CD8-positive, alpha-beta memory T cell (primary cell): ENCODE measurements at regions not wholly inside any gene's neighbourhood (a gene's known extent, or its start where the extent isn't known, plus 50 kb on each side); places are given as distances from the start of the nearest gene placed in this dataset.

Experiments
- CTCF ChIA-PET: fragments of 350-600 bp; sonication (Branson Sonifier 250); formaldehyde crosslinking; loops from one replicate; lab custom pipeline; 2021; ENCODE audit warnings: antibody characterized with exemption; lab: Charles Lee
- POLR2A ChIA-PET: fragments of 350-600 bp; sonication (Branson Sonifier 250); formaldehyde crosslinking; loops from one replicate; lab custom pipeline; 2021; ENCODE audit warnings: antibody characterized with exemption; lab: Charles Lee
- DNase-seq, 5 donors: peaks; one replicate each; pipeline versions ENCODE4 v3.0.0 to v3.0.0-alpha.2; 2020 to 2022; ENCODE audit warnings: mixed read lengths in 1 of 5
- H3K27ac ChIP-seq: one replicate; pipeline ENCODE4 v1.7.0; 2013; ENCODE audit warnings: low read depth, mild to moderate bottlenecking, low read length, moderate library complexity
- H3K27me3 ChIP-seq: 2 replicates; pipeline ENCODE4 v1.7.0; 2013; ENCODE audit warnings: low read length, mild to moderate bottlenecking; ENCODE audit not compliant: insufficient read depth, poor library complexity, severe bottlenecking
- H3K36me3 ChIP-seq: 2 replicates; pipeline ENCODE4 v1.7.0; 2013; ENCODE audit warnings: mild to moderate bottlenecking, low read length, moderate library complexity; ENCODE audit not compliant: insufficient read depth
- H3K4me1 ChIP-seq: 2 replicates; pipeline ENCODE4 v1.7.0; 2013; ENCODE audit warnings: mild to moderate bottlenecking, low read length, moderate library complexity; ENCODE audit not compliant: insufficient read depth
- H3K4me3 ChIP-seq: 2 replicates; pipeline ENCODE4 v1.7.0; 2013; ENCODE audit warnings: mild to moderate bottlenecking, low read length
- H3K9me3 ChIP-seq: 2 replicates; pipeline ENCODE4 v1.7.0; 2013; ENCODE audit warnings: mild to moderate bottlenecking, low read length
- H3K27ac Mint-ChIP-seq, 8 donors: one replicate each; pipeline ENCODE4 v1.8.0; 2020 to 2021; ENCODE audit warnings: mixed read lengths in 8 of 8, mild to moderate bottlenecking in 6 of 8, inconsistent platforms in 3 of 8, moderate library complexity in 3 of 8
- H3K27me3 Mint-ChIP-seq, 2 donors: one replicate each; pipeline ENCODE4 v1.8.0; 2020 to 2021; ENCODE audit warnings: mixed read lengths in 2 of 2, mild to moderate bottlenecking in 1 of 2, moderate library complexity in 1 of 2
- H3K36me3 Mint-ChIP-seq, 3 donors: one replicate each; pipeline ENCODE4 v1.8.0; 2020 to 2021; ENCODE audit warnings: mixed read lengths in 3 of 3, inconsistent platforms in 1 of 3, mild to moderate bottlenecking in 1 of 3
- H3K4me1 Mint-ChIP-seq, 3 donors: one replicate each; pipeline ENCODE4 v1.8.0; 2020 to 2021; ENCODE audit warnings: mixed read lengths in 3 of 3, inconsistent platforms in 1 of 3, mild to moderate bottlenecking in 1 of 3
- H3K4me3 Mint-ChIP-seq, 7 donors: one replicate each; pipeline ENCODE4 v1.8.0; 2020 to 2021; ENCODE audit warnings: mixed read lengths in 7 of 7, mild to moderate bottlenecking in 6 of 7, moderate library complexity in 4 of 7, inconsistent platforms in 2 of 7
- H3K9me3 Mint-ChIP-seq, 5 donors: one replicate each; pipeline ENCODE4 v1.8.0; 2020 to 2022; ENCODE audit warnings: mixed read lengths in 5 of 5, mild to moderate bottlenecking in 3 of 5, moderate library complexity in 2 of 5, inconsistent platforms in 1 of 5

- Mint-ChIP-seq H3K4me3 (peak overlapping the region in 1 of 7 donors; percentile 35), H3K9me3 (no peaks in the 10 kb centered on the region), H3K27ac (peak overlapping the region in 7 of 8 donors; percentile 48 to 93 (median 80)), H3K4me1 (peaks cover 68 to 98% (median 70%) of the 10 kb centered on the region in 3 donors), H3K36me3 (peaks cover 0 to 23% (median 5%) of the 10 kb centered on the region in 3 donors), H3K27me3 (no peaks in the 10 kb centered on the region)
- no peak overlapping the region for H3K27ac ChIP-seq
- H3K4me1 ChIP-seq: peaks cover 46% of the 10 kb centered on the region
- no peaks in the 10 kb centered on the region for H3K27me3 ChIP-seq
- POLR2A ChIA-PET: interaction anchor here (0.7 to 1.2 kb wide), 3 partner anchors 9 to 42 kb away, joined by 3 read pairs; no protein-coding TSS in a partner anchor
- H3K4me3 ChIP-seq: no peak overlapping the region
- no peaks in the 10 kb centered on the region for H3K9me3 ChIP-seq
- CTCF ChIA-PET: interaction anchor here (6.7 to 7.0 kb wide), 2 partner anchors 11 to 39 kb away, joined by 52 to 62 read pairs; no protein-coding TSS in a partner anchor
- H3K36me3 ChIP-seq: no peaks in the 10 kb centered on the region
- no peak for DNase-seq
These were observed 150.7 kb downstream of the KLF13 start for GRCh38 chr15:31477301-31477700.

- peak overlapping the region in 1 of 7 donors; percentile 35 for H3K4me3 Mint-ChIP-seq
- H3K36me3 Mint-ChIP-seq: peaks cover 0 to 26% (median 5%) of the 10 kb centered on the region in 3 donors
- Histone ChIP-seq H3K4me1 (peaks cover 44% of the 10 kb centered on the region), H3K9me3 (no peaks in the 10 kb centered on the region), H3K4me3 (no peak overlapping the region), H3K36me3 (no peaks in the 10 kb centered on the region), H3K27ac (no peak overlapping the region), H3K27me3 (no peaks in the 10 kb centered on the region)
- peak overlapping the region; percentile 48 to 93 (median 79) for H3K27ac Mint-ChIP-seq
- H3K27me3 Mint-ChIP-seq: peaks cover 0 to 2% of the 10 kb centered on the region in 2 donors
- ChIA-PET CTCF (interaction anchor here (1.3 to 7.0 kb wide), 3 partner anchors 10 to 113 kb away, joined by 3 to 52 read pairs (median 5); no protein-coding TSS in a partner anchor), POLR2A (interaction anchor here (0.5 kb wide), 1 partner anchor 488 kb away, joined by 4 read pairs; no protein-coding TSS in a partner anchor)
- DNase-seq: no peak
- H3K4me1 Mint-ChIP-seq: peaks cover 67 to 98% (median 70%) of the 10 kb centered on the region in 3 donors
- no peaks in the 10 kb centered on the region for H3K9me3 Mint-ChIP-seq
These were observed 151.4 kb downstream of the KLF13 start for GRCh38 chr15:31477851-31478701.

DNA sequence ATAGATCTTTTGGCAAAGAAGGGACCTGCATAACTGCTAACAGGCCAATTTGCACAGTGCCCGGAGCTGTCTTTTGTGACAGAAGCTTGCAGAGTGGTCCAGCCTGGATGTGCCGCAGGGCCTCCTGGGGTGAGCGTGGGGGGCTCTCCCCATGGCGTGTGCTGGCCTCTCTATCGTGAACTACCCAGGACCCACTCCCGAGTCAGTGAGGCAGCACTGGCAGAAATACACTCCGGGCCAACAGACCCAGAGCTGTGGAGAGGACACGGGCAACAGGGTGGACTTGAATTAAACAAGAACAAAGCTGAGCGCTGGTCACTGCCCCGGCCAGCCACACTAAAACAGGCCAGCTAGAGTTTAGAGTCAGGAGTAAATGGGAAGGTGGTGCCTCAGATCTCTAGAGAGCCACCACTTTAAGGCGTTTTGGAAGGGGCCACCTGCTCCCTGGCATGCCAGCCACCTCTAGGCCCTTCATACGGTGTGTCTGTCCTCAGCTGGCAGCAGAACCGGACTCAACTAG, 152.1 kb downstream of the KLF13 start:
- no peaks in the 10 kb centered on the region for H3K9me3 ChIP-seq
- H3K4me3 ChIP-seq: no peak overlapping the region
- Mint-ChIP-seq H3K4me1 (peaks cover 60 to 92% (median 63%) of the 10 kb centered on the region in 3 donors), H3K9me3 (no peaks in the 10 kb centered on the region), H3K27me3 (peaks cover 0 to 2% of the 10 kb centered on the region in 2 donors), H3K27ac (peak overlapping the region in 7 of 8 donors; percentile 14 to 89 (median 62)), H3K36me3 (peaks cover 0 to 26% (median 5%) of the 10 kb centered on the region in 3 donors), H3K4me3 (no peak overlapping the region)
- no peaks in the 10 kb centered on the region for H3K27me3 ChIP-seq
- peaks cover 37% of the 10 kb centered on the region for H3K4me1 ChIP-seq
- DNase-seq: no peak
- POLR2A ChIA-PET: interaction anchor here (0.5 to 1.5 kb wide), 4 partner anchors 38 to 489 kb away, joined by 4 to 7 read pairs (median 4); no protein-coding TSS in a partner anchor
- no peaks in the 10 kb centered on the region for H3K36me3 ChIP-seq
- CTCF ChIA-PET: interaction anchor here (1.3 to 1.6 kb wide), 2 partner anchors 10 to 113 kb away, joined by 3 to 5 read pairs; no protein-coding TSS in a partner anchor
- no peak overlapping the region for H3K27ac ChIP-seq

GRCh38 chr15:31480356-31481025, 153.9 kb downstream of the KLF13 start:
- H3K36me3 Mint-ChIP-seq: peaks cover 0 to 28% (median 5%) of the 10 kb centered on the region in 3 donors
- Histone ChIP-seq H3K27ac (no peak overlapping the region), H3K9me3 (no peaks in the 10 kb centered on the region), H3K4me3 (no peak overlapping the region), H3K27me3 (no peaks in the 10 kb centered on the region), H3K36me3 (no peaks in the 10 kb centered on the region), H3K4me1 (peaks cover 34% of the 10 kb centered on the region)
- H3K9me3 Mint-ChIP-seq: no peaks in the 10 kb centered on the region
- ChIA-PET POLR2A (interaction anchor here (1.5 to 4.8 kb wide), 2 partner anchors 7 to 44 kb away, joined by 4 to 31 read pairs; no protein-coding TSS in a partner anchor), CTCF (interaction anchor here (1.0 to 1.3 kb wide), 2 partner anchors 44 to 118 kb away, joined by 3 to 5 read pairs; no protein-coding TSS in a partner anchor)
- peak overlapping the region in 7 of 8 donors; percentile 37 to 90 (median 81) for H3K27ac Mint-ChIP-seq
- peaks cover 57 to 90% (median 57%) of the 10 kb centered on the region in 3 donors for H3K4me1 Mint-ChIP-seq
- DNase-seq: peak in 1 of 5 donors; percentile 24
- peaks cover 0 to 2% of the 10 kb centered on the region in 2 donors for H3K27me3 Mint-ChIP-seq
- peak overlapping the region; percentile 29 to 60 (median 51) for H3K4me3 Mint-ChIP-seq

DNA sequence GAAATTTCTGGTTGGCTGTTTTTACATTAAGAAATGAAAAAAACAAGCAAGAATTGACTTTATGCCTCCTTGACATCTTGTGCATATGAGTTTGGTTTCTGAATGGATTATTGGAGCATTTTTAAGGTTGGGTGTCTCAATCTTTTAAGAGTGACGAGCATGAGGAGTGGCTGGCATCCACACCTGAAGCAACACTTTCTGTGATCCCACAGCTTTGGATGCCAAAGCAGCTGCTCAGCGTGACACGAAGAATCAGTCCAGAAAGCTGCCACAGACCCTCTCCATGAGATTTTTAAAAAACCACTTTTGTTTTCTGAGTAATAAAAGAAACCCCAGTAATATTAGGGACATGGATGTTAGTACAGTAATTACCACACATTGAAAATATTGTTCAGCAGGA, 154.5 kb downstream of the KLF13 start:
- Mint-ChIP-seq H3K27ac (peak overlapping the region in 5 of 8 donors; percentile 67 to 82 (median 72)), H3K27me3 (peaks cover 0 to 2% of the 10 kb centered on the region in 2 donors), H3K9me3 (no peaks in the 10 kb centered on the region), H3K4me1 (peaks cover 54 to 89% (median 55%) of the 10 kb centered on the region in 3 donors), H3K36me3 (peaks cover 0 to 26% (median 5%) of the 10 kb centered on the region in 3 donors), H3K4me3 (peak overlapping the region in 6 of 7 donors; percentile 44 to 98 (median 56))
- H3K9me3 ChIP-seq: no peaks in the 10 kb centered on the region
- no peak overlapping the region for H3K4me3 ChIP-seq
- DNase-seq: no peak
- H3K36me3 ChIP-seq: no peaks in the 10 kb centered on the region
- CTCF ChIA-PET: interaction anchor here (0.7 to 4.0 kb wide), 8 partner anchors 8 to 266 kb away, joined by 3 to 31 read pairs (median 4); no protein-coding TSS in a partner anchor
- H3K27me3 ChIP-seq: no peaks in the 10 kb centered on the region
- POLR2A ChIA-PET: interaction anchor here (1.2 to 4.8 kb wide), 2 partner anchors 8 to 116 kb away, joined by 6 to 31 read pairs; no protein-coding TSS in a partner anchor
- H3K27ac ChIP-seq: no peak overlapping the region
- peaks cover 31% of the 10 kb centered on the region for H3K4me1 ChIP-seq

DNA sequence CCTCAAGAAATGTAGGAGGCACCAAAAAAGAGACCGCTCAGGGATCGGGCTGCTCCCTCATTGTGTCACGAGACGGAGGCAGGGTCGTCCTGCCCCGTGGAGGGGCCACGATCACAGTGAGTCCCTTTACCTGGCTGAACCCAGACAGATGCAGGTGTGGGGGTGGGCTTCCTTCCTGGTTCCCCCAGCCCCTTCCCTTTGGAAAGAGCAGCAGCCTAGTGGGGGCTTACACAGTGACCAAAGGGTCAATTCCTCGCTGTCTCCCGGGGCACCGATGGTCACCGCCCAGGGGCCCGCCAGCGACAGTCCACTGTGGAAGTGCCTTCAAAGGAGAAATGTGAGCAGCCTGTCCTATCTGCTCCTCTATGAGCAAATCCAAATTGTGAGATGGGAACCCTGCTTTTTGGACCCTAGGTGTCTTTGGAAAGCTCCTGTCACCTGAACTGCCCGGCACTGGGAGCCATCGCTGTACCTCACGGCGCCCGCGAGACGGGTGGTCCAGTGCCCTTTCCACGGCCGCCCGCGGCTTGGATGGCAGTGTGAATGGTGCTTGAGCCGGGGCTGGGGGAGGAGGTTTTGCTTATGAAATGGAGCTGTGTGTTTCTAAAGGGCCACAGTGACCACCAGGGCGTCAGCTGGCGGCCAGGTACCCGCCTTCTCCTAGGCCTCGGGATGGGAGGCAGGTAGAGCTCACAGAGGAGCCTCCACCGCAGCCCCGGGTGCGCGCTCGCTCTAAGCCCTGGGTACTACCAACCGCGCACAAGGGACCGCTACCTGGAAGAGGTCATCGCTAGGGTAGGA, 155.7 kb downstream of the KLF13 start:
- peaks cover 31% of the 10 kb centered on the region for H3K4me1 ChIP-seq
- Mint-ChIP-seq H3K4me1 (peaks cover 50 to 86% (median 60%) of the 10 kb centered on the region in 3 donors), H3K27ac (peak overlapping the region; percentile 26 to 96 (median 94)), H3K9me3 (no peaks in the 10 kb centered on the region), H3K36me3 (peaks cover 0 to 26% (median 5%) of the 10 kb centered on the region in 3 donors), H3K27me3 (peaks cover 0 to 2% of the 10 kb centered on the region in 2 donors), H3K4me3 (peak overlapping the region; percentile 88 to 98 (median 97))
- H3K9me3 ChIP-seq: no peaks in the 10 kb centered on the region
- H3K4me3 ChIP-seq: peak overlapping the region; percentile 49
- H3K27me3 ChIP-seq: no peaks in the 10 kb centered on the region
- H3K27ac ChIP-seq: no peak overlapping the region
- ChIA-PET CTCF (interaction anchor here (0.9 to 4.0 kb wide), 14 partner anchors 9 to 281 kb away, joined by 3 to 31 read pairs (median 6); partner anchors contain the start of gene KLF13), POLR2A (interaction anchor here (1.0 to 4.8 kb wide), 10 partner anchors 9 to 219 kb away, joined by 3 to 31 read pairs (median 10); partner anchors contain the start of gene KLF13)
- no peak for DNase-seq
- H3K36me3 ChIP-seq: no peaks in the 10 kb centered on the region
